ENCODE measurements at regions not wholly inside any gene's neighbourhood (a gene's known extent, or its start where the extent isn't known, plus 50 kb on each side); places are given as distances from the start of the nearest gene placed in this dataset.
A peak's percentile ranks its signal among the peaks of the same experiment; 100 is the strongest.

GRCh38 chr15:94761574-94761973 lies 530.2 kb downstream of the MCTP2 start:
- no peak for DNase-seq (ENCODE audit: low read depth)

DNA sequence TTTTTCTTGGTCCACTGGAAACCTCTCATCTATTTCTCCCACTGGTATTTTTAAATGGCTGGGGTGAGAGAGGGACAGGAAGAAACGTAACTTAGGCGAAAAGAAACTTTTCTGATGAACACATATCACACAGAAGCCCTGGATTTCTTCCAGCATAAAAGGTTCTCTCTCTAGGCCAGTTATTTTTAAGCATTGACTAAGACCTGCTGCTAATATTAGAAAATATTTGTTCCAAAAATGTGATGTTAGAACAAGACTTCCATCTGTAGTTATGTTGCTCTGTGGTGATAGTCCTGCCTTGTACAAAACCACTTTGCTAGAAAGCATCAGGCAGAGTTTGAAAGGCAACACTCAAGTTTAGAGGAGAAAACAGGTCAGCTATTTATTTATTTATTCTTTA lies 537.7 kb downstream of the MCTP2 start:
- no peak for DNase-seq (ENCODE audit: low read depth)

DNA sequence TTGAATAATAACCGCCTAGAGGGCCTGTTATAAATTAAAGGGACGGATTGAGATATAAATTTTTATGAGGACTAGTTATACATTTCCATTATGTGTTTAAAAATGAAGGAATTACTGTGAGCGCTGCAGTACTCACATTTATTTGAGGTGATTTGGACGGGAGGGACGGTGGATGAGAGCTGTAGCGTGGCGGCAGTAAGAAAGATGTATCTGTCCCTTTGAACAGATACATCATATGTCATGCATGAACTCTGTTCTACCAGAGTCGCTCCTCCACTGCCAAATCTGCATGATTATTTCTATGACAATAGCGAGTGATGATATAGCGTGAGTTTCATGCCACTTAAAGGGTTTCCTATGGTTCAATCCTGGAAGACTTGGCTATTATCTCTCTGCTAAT lies 538.8 kb downstream of the MCTP2 start:
- DNase-seq (ENCODE audit: low read depth) = no peak

DNA sequence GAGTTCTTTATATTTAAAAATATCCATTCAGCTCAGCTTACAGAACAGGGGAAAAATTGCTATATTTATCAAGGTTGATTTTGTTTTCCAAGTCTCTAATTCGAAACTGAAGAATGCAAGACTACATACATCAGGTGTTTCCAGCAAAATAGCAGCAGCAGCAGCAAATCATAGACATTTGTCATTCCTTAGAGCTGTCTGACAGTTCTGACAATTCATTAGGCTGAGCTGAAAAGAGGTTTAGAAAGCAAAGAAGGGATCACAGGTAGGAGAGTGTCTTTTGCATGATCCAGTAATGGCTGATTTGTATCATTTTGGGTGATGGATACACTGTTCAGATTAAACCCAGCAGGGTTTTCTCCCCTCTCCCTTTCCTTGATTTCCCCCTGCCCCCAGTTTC lies 545.7 kb downstream of the MCTP2 start:
- DNase-seq (ENCODE audit: low read depth) = no peak

GRCh38 chr15:94778840-94779239 lies 547.5 kb downstream of the MCTP2 start:
- no peak for DNase-seq (ENCODE audit: low read depth)

DNA sequence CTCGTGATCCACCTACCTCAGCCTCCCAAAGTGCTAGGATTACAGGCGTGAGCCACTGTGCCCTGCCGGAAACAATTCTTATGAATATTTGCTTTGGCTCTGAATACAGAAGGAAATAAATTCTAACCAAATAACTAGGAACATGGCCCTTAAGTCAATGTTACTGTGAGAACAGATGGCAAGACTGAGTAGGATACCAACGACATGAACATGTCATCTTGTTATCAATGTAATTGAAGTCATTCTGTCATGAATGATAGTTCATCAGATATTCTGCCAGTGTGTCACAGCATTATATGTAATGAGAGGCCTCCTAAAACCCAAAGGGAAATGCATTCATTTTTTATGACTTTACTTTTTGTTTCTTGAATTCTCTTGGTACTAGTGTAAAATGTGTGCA lies 548.8 kb downstream of the MCTP2 start:
- no peak for DNase-seq (ENCODE audit: low read depth)

- DNase-seq (ENCODE audit: low read depth) = no peak
Observed at GRCh38 chr15:94785091-94785490, 553.7 kb downstream of the MCTP2 start.

DNA sequence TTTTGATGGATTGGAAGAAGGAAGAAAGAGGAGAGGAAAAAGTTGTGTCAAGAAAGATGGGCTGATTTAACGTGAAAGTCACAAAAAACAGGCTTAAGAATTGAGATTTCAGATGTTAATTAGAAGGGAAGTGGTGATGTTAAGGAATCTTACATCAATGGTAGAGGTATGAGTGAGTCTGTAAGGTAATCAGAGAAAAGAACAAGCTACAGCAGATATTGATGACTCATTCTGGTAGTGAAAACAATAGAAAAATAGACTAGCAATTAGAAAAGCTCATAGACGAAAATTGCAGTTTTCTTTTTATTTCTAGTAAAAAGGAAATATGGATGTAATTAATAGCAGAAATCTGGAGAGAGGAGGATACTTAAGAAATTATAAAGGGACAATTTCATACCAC lies 559.6 kb downstream of the MCTP2 start:
- no peak for DNase-seq (ENCODE audit: low read depth)

- DNase-seq (ENCODE audit: low read depth) = no peak
Observed at GRCh38 chr15:94791510-94791909, 560.1 kb downstream of the MCTP2 start.

DNA sequence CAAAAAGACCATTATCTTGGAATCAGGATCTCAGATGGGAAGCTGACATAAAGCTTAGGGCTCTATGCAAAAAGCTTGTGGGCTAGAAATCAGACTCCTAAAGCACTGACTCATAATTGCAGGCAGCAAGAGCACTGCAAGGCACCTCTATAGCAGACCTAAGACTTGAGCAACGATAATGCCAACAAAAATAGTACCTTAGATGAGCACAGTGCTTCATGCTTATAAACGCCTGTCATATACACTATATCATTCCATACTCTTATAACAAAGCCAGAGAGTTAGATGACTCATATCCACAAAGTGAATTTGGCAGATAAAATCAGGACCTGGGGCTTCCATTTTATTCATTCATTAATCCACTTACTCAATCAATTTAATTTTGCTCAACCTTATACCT lies 560.8 kb downstream of the MCTP2 start:
- peak; percentile 64 for DNase-seq (ENCODE audit: low read depth)

GRCh38 chr15:94793207-94793606 lies 561.8 kb downstream of the MCTP2 start:
- DNase-seq (ENCODE audit: low read depth) = no peak

DNA sequence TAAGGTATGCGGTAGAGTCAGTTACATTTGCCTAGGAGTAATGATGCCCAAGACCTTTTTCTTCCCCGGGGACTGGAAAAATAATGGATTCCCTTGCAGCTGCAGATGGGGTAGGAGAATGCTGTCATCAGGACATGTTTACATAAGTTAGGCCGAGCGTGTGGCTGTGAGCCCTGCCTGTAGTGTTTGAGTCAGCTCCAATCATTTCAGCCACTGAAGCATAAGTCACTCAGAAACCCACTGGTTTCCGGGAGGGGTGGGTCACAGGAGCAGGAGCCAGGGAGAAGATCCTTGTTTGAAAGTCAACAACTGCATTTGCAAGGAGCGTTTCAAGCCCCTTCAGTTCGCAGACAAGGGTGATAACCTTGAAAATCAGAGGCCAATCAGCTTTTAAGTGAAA lies 562.3 kb downstream of the MCTP2 start:
- peak; percentile 61 for DNase-seq (ENCODE audit: low read depth)

DNA sequence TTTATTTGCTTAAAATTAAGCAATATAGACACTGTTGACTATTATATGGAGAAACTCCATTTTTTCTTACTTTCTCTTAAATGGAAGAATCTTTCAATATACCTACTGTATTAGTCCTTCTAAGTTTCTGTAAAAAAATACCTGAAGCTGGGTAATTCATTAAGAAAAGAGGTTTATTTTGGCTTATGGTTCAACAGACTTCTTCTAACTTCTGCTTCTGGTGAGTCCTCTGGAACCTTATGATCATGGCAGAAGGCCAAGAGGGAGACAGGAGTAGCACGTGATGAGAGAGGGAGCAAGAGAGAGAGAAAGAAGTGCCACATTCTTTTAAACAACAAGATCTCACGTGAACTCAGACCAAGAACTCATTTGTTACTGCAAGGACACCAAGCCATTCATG lies 573.3 kb downstream of the MCTP2 start:
- DNase-seq (ENCODE audit: low read depth) = no peak

DNA sequence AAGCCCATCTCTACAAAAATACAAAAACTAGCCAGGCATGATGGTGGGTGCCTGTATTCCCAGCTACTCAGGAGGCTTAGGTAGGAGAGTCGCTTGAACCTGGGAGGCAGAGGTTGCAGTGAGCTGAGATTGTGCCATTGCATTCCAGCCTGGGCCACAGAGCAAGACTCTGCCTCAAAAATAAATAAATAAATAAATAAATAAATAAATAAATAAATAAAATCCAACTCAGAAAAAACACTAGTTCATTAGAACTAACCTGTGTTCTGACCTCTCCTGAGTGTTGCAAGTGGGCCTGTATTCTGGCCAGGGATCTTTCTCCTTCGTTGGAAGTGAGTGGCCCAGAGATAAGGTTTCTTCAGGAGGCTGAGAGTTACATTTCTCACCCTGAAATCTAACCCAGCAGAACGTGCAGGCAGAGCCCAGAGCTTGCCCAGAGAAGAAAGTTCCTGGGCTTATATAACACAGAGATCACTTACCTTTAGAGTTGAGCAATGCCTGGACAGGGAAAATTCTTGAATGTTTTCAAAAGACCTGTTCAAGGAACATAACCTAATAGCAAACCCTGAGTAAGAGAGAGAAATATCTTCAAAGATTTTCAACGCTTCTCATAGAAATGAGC lies 583.9 kb downstream of the MCTP2 start:
- no peak for DNase-seq (ENCODE audit: low read depth)

- no peak for DNase-seq (ENCODE audit: low read depth)
Observed at GRCh38 chr15:94815914-94816313, 584.6 kb downstream of the MCTP2 start.

- no peak for DNase-seq (ENCODE audit: low read depth)
Observed at GRCh38 chr15:94829887-94830884, 598.8 kb downstream of the MCTP2 start.

GRCh38 chr15:94834000-94834399 lies 602.6 kb downstream of the MCTP2 start:
- no peak for DNase-seq (ENCODE audit: low read depth)

GRCh38 chr15:94834494-94834893 lies 603.1 kb downstream of the MCTP2 start:
- no peak for DNase-seq (ENCODE audit: low read depth)

DNA sequence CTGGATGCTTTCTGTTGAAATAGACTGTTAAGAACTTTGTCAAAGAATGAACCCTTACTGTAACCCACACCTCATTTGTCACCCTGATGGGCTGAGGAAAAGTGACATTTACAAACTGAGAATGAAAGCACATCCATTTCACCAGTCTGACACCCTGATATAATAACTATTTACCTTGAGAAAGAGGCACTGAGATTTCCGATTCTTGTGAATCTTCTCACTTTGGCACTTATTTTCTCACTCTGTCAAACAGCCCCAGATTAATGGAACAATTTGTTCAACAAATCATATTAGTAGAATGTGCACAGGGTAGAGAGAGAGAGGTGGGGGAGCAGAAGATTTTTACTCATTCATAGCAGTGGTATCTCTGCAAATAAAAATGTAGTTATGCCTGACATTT lies 606.9 kb downstream of the MCTP2 start:
- no peak for DNase-seq (ENCODE audit: low read depth)

GRCh38 chr15:94840794-94841783 lies 609.7 kb downstream of the MCTP2 start:
- peak; percentile 37 for DNase-seq (ENCODE audit: low read depth)

DNA sequence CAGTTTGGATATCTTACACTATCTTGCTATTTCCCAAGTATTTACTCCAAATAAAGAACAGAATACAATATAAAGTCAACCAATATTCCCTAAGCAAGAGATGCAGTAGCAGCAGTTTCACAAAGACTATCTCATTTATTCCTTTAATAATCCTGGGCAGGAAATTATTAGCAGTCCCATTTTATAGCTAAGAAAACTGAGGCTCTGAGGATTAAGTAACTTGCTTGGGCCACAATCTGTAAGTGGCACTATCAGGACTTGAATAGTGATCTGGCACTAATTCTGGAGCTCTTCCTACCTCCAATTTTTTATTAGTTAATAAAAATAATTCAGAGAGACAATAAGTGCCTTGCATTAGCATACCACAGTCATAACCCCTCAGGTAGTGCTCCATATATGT lies 611.7 kb downstream of the MCTP2 start:
- DNase-seq (ENCODE audit: low read depth) = no peak

- no peak for DNase-seq (ENCODE audit: low read depth)
Observed at GRCh38 chr15:94844198-94844537, 612.8 kb downstream of the MCTP2 start.

Measured in RPMI7951 (cell line).